Right lobe of liver (tissue), 6 donors: ENCODE measurements at regions not wholly inside any gene's neighbourhood (a gene's known extent, or its start where the extent isn't known, plus 50 kb on each side); places are given as distances from the start of the nearest gene placed in this dataset.

ENCODE experiments used
- ATAC-seq, 4 donors: fragments of 200-7000 bp; cut with Tn5 transposase; one replicate each; pipeline ENCODE4 v1.9.1; 2020; ENCODE audit warnings: mild to moderate bottlenecking in 4 of 4, moderate library complexity in 4 of 4
- DNase-seq, 3 donors: peaks; one replicate each; pipeline ENCODE4 v3.0.0-alpha.2; 2020
- H3K27ac ChIP-seq, 3 donors: fragments of 200-600 bp; one replicate each; pipeline ENCODE4 v1.8.0; 2022
- H3K27me3 ChIP-seq, 2 donors: fragments of 200-600 bp; one replicate each; pipeline ENCODE4 v1.8.0; 2022
- H3K36me3 ChIP-seq, 4 donors: fragments of 200-600 bp; sonication (generic) in 1 of 4; one replicate each; pipeline versions ENCODE4 v1.5.1 to v1.8.0; 2017 to 2022; ENCODE audit warnings: control low read depth in 1 of 4
- H3K4me1 ChIP-seq, 4 donors: fragments of 200-600 bp; sonication (generic) in 1 of 4; one replicate each; pipeline versions ENCODE4 v1.5.1 to v1.8.0; 2017 to 2022; ENCODE audit warnings: control low read depth in 1 of 4
- H3K4me3 ChIP-seq, 3 donors: fragments of 200-600 bp; one replicate each; pipeline ENCODE4 v1.8.0; 2022
- H3K9me3 ChIP-seq, 4 donors: fragments of 200-600 bp; sonication (generic) in 1 of 4; one replicate each; pipeline versions ENCODE4 v1.5.1 to v1.8.0; 2017 to 2022; ENCODE audit warnings: control low read depth in 1 of 4
- POLR2A ChIP-seq: fragments of 450-650 bp; IDR thresholded peaks from one replicate; pipeline ENCODE4 v1.6.1; 2017; ENCODE audit warnings: antibody characterized with exemption, mild to moderate bottlenecking
- WGBS: methylation state at CpG from one replicate; pipeline ENCODE4 v1.1.6; 2018; ENCODE audit warnings: low coverage, low lambda C conversion rate; ENCODE audit not compliant: insufficient coverage; ENCODE audit errors: missing lambda C conversion rate; 5-methylcytosine and 5-hydroxymethylcytosine counted together
- intact Hi-C, 2 donors: fragments of 100-400 bp; cut with DNase I; formaldehyde crosslinking; loops; one replicate each; pipeline versions ENCODE4 v1.11.2 to v1.14.1; 2022
- TF ChIP-seq, protein P1 (sequence below), 4 donors: fragments of 200-600 bp in 3 of 4; fragments of 450-650 bp in 1 of 4; IDR thresholded peaks; one replicate each; pipeline versions ENCODE4 v1.5.1 to v1.8.0; 2016 to 2022; ENCODE audit warnings: antibody characterized with exemption in 4 of 4, mild to moderate bottlenecking in 2 of 4
- donor health status: DM: no; HTN: yes; CAD: no.
- donor health status: DM: no; HTN: no; CAD: no.
- donor health status: DM: no; HTN: no; CAD: no.
- donor health status: DM: no; HTN: yes; CAD: no.
- donor health status: DM: no; HTN: yes; CAD: no.

- TF ChIP-seq POLR2A = no peak
- TF ChIP-seq, protein P1, sequence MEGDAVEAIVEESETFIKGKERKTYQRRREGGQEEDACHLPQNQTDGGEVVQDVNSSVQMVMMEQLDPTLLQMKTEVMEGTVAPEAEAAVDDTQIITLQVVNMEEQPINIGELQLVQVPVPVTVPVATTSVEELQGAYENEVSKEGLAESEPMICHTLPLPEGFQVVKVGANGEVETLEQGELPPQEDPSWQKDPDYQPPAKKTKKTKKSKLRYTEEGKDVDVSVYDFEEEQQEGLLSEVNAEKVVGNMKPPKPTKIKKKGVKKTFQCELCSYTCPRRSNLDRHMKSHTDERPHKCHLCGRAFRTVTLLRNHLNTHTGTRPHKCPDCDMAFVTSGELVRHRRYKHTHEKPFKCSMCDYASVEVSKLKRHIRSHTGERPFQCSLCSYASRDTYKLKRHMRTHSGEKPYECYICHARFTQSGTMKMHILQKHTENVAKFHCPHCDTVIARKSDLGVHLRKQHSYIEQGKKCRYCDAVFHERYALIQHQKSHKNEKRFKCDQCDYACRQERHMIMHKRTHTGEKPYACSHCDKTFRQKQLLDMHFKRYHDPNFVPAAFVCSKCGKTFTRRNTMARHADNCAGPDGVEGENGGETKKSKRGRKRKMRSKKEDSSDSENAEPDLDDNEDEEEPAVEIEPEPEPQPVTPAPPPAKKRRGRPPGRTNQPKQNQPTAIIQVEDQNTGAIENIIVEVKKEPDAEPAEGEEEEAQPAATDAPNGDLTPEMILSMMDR (IDR thresholded peaks at IDR 0.05) = no peak
- no peaks in the 10 kb centered on the region for H3K4me1 ChIP-seq
- H3K27me3 ChIP-seq = no peaks in the 10 kb centered on the region
- H3K36me3 ChIP-seq = no peaks in the 10 kb centered on the region
- intact Hi-C loops = no loop called here
- H3K27ac ChIP-seq = no peak overlapping the region
- DNase-seq = no peak
- no peaks in the 10 kb centered on the region for H3K9me3 ChIP-seq
- ATAC-seq = no peak
- H3K4me3 ChIP-seq = no peak overlapping the region
- 58% methylated on average over 3 of the region's 12 CpGs for WGBS
Observed at GRCh38 chr14:25430808-25431207, 380.9 kb upstream of the STXBP6 start.

DNA sequence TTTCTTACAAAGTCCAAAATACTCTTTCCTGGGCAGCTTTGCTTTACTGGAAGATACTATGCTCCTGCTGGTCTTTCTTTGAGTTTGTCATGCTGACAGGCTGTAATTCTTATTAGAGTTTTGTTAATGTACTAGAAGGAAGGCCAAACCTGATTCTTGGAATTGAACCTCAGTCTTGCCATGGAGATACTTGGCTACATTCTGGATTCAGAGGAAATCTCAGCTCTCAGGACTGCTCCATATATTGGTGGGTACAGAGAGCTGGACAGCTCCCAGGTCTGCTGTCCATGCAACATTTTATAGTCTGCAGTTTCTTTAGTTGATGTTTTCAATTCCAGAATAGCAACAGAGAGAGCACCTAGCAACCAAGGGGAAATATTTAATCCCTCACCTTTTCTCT, 363.1 kb upstream of the STXBP6 start:
- H3K4me3 ChIP-seq = no peak overlapping the region
- intact Hi-C loops = no loop called here
- H3K9me3 ChIP-seq = no peaks in the 10 kb centered on the region
- TF ChIP-seq POLR2A = no peak
- TF ChIP-seq, protein P1 (IDR thresholded peaks at IDR 0.05) = no peak
- no peaks in the 10 kb centered on the region for H3K4me1 ChIP-seq
- H3K36me3 ChIP-seq = no peaks in the 10 kb centered on the region
- no peak overlapping the region for H3K27ac ChIP-seq
- H3K27me3 ChIP-seq = no peaks in the 10 kb centered on the region
- no peak for ATAC-seq
- DNase-seq = no peak

DNA sequence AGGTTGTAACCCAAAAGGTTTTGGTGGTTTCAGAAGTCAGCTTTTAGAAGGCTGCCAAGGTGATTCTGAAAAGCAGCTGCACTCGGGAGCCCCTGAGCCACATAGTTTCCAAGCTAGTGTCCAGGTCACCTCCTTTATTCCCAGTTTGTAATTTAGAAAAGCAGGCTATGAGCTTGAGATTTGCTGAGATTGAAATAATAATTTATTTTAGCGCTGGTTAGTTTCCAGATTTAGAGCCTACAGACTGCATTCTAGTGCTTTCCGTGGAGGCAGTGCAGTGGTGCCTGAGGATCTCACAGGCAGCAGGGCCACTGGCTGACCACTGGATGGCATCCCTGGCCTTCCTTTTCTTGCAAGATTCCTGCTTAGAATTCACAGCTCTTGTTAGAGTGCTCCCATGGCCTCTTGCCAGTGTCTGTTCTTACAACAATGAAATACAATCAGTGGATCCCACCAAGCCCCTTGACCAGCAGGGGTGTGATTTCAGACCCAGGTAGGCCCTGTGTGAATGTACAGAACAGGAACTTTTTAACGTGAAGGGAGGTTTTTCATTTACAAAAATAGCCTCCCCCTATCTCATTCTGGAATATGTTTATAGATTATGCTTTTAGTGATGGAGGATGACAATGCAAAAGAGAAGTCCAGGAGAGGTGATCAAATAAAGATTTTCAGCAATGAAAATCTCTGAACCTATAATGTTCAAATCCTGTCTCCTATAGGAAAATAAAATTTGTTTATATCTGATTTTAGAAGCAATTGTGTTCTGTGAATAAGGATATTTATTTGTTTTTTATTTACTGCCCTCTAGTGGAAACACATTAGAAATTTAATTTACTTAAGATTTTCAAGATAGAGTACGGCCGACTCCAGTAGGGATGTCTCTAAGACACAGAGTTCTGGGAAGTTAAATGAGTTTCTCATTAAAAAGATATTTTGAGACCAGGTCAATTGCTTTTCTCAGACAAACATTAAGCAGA, 362.1 kb upstream of the STXBP6 start:
- Histone ChIP-seq H3K9me3 (no peaks in the 10 kb centered on the region), H3K27ac (no peak overlapping the region), H3K36me3 (no peaks in the 10 kb centered on the region), H3K27me3 (no peaks in the 10 kb centered on the region), H3K4me3 (no peak overlapping the region), H3K4me1 (no peaks in the 10 kb centered on the region)
- TF ChIP-seq, protein P1 (IDR thresholded peaks at IDR 0.05) = peak in 3 of 4 donors; percentile 32 to 42 (median 38)
- no peak for TF ChIP-seq POLR2A
- DNase-seq = no peak
- peak in 2 of 4 donors; percentile 38 to 42 for ATAC-seq
- WGBS = 53% methylated on average over 6 of the region's 6 CpGs
- intact Hi-C loops = no loop called here

DNA sequence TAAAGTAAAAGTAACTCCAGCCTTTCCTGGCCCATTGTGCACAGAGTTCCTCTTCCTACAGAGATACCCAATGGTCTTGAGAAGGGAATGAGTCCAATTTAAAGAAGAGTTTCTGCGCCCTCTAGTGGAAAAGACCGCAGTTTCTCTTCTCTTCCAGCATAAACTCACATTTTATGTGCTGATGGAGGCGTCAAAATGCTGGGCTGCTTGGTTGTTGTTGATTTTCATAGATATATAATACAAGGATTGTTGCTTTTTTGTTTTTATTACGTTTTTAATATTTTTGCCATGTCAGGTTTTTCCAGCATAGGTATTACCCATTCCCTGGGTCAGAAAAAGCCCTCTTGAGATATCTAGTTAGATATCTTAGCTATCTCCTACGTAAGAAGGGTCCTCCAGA, 356.9 kb upstream of the STXBP6 start:
- no peak overlapping the region for H3K4me3 ChIP-seq
- 16% methylated on average over 5 of the region's 5 CpGs for WGBS
- no peak overlapping the region for H3K27ac ChIP-seq
- intact Hi-C loops = no loop called here
- peaks cover 0 to 3% of the 10 kb centered on the region in 2 donors for H3K27me3 ChIP-seq
- ATAC-seq = peak in 3 of 4 donors; percentile 38 to 58 (median 50)
- H3K4me1 ChIP-seq = no peaks in the 10 kb centered on the region
- no peaks in the 10 kb centered on the region for H3K36me3 ChIP-seq
- no peak for DNase-seq
- TF ChIP-seq POLR2A = no peak
- TF ChIP-seq, protein P1 (IDR thresholded peaks at IDR 0.05) = peak; percentile 16 to 59 (median 43)
- no peaks in the 10 kb centered on the region for H3K9me3 ChIP-seq
